Parathyroid adenoma (tissue), 2 donors: ENCODE measurements at regions not wholly inside any gene's neighbourhood (a gene's known extent, or its start where the extent isn't known, plus 50 kb on each side); places are given as distances from the start of the nearest gene placed in this dataset.
A peak's percentile ranks its signal among the peaks of the same experiment; 100 is the strongest.

Source experiments
- H2AFZ ChIP-seq: fragments of 300-600 bp; sonication (generic); one replicate; pipeline ENCODE4 v1.7.0; 2017; ENCODE audit warnings: antibody characterized with exemption, mild to moderate bottlenecking
- H3K27ac ChIP-seq: fragments of 300-600 bp; sonication (generic); one replicate; pipeline ENCODE4 v1.7.0; 2017
- H3K27me3 ChIP-seq: fragments of 300-600 bp; sonication (generic); one replicate; pipeline ENCODE4 v1.7.0; 2017; ENCODE audit warnings: low read length; ENCODE audit not compliant: control insufficient read depth, insufficient read depth
- H3K36me3 ChIP-seq: fragments of 300-600 bp; sonication (generic); one replicate; pipeline ENCODE4 v1.7.0; 2017; ENCODE audit warnings: low read length; ENCODE audit not compliant: control insufficient read depth, insufficient read depth
- H3K4me1 ChIP-seq: fragments of 300-600 bp; sonication (generic); one replicate; pipeline ENCODE4 v1.7.0; 2017; ENCODE audit warnings: control low read depth
- H3K4me2 ChIP-seq: fragments of 300-600 bp; sonication (generic); one replicate; pipeline ENCODE4 v1.7.0; 2017; ENCODE audit warnings: low read length
- H3K4me3 ChIP-seq: fragments of 300-600 bp; sonication (generic); one replicate; pipeline ENCODE4 v1.7.0; 2017; ENCODE audit warnings: low read depth, low read length
- H3K79me2 ChIP-seq: fragments of 300-600 bp; sonication (generic); one replicate; pipeline ENCODE4 v1.7.0; 2017; ENCODE audit warnings: control low read depth
- H3K9ac ChIP-seq: fragments of 300-600 bp; sonication (generic); one replicate; pipeline ENCODE4 v1.7.0; 2017; ENCODE audit warnings: mild to moderate bottlenecking
- H3K9me3 ChIP-seq: fragments of 300-600 bp; sonication (generic); one replicate; pipeline ENCODE4 v1.7.0; 2017; ENCODE audit warnings: low read length; ENCODE audit not compliant: control insufficient read depth
- CTCF ChIP-seq: fragments of 300-600 bp; sonication (generic); IDR thresholded peaks from one replicate; pipeline ENCODE4 v1.7.0; 2017; ENCODE audit warnings: antibody characterized with exemption, mild to moderate bottlenecking
- donor health status: primary hyperparathyroidism.

DNA sequence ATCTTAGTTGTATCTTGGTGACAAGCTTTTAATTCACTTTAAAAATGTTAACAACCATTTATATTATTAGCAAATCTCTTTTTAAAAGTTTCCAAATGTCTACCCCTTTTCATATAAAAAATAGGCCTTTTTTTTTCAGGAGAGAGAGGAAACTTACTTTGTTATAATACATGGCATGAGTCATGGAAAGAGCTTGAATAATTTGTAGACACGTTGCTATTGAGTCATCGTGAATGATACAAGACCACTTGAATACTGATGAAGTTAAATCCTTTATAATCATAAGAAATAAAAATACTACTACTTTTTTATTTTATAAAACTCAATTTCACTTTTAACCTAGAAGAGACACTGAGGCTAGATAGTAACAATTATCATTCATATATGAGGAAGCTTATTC lies 70.3 kb upstream of the BBX start:
- Histone ChIP-seq H3K79me2 (peaks cover 41% of the 10 kb centered on the region), H3K36me3 (no peaks in the 10 kb centered on the region), H3K4me1 (peaks cover 15% of the 10 kb centered on the region), H3K4me3 (no peak overlapping the region), H2AFZ (no peak overlapping the region), H3K9me3 (no peaks in the 10 kb centered on the region), H3K9ac (no peak overlapping the region), H3K27ac (no peak overlapping the region), H3K27me3 (no peaks in the 10 kb centered on the region), H3K4me2 (no peak overlapping the region)
- TF ChIP-seq CTCF = no peak

GRCh38 chr3:107453504-107453903 lies 69.3 kb upstream of the BBX start:
- Histone ChIP-seq H3K9me3 (no peaks in the 10 kb centered on the region), H3K36me3 (no peaks in the 10 kb centered on the region), H2AFZ (no peak overlapping the region), H3K27ac (no peak overlapping the region), H3K4me3 (no peak overlapping the region), H3K79me2 (peaks cover 51% of the 10 kb centered on the region), H3K27me3 (no peaks in the 10 kb centered on the region), H3K4me1 (peaks cover 18% of the 10 kb centered on the region), H3K4me2 (no peak overlapping the region), H3K9ac (no peak overlapping the region)
- no peak for TF ChIP-seq CTCF

DNA sequence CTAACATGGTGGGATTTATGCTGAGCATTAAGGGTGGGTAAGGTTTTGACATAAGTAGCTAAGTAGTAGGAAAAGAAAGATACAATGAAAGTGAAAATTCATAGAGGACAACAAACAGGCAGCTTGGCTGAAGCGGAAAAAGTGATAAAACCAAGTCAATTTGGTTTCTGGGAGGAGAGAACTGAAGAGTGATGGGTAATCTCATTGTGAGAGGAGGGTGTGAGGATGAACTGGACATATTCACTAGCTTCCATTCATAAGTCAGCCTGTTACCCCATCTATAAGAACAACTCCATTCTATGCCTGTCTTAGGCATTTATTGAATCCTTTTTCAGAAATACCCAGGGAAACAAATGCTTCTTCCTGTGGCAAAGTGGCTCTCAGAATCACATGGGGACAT lies 67.1 kb upstream of the BBX start:
- peaks cover 54% of the 10 kb centered on the region for H3K79me2 ChIP-seq
- no peak overlapping the region for H3K4me3 ChIP-seq
- H3K9ac ChIP-seq = no peak overlapping the region
- TF ChIP-seq CTCF = no peak
- no peaks in the 10 kb centered on the region for H3K9me3 ChIP-seq
- H3K4me1 ChIP-seq = peaks cover 25% of the 10 kb centered on the region
- H3K36me3 ChIP-seq = no peaks in the 10 kb centered on the region
- H3K27ac ChIP-seq = no peak overlapping the region
- no peaks in the 10 kb centered on the region for H3K27me3 ChIP-seq
- no peak overlapping the region for H2AFZ ChIP-seq
- H3K4me2 ChIP-seq = no peak overlapping the region

GRCh38 chr3:107456501-107456900 lies 66.3 kb upstream of the BBX start:
- Histone ChIP-seq H3K27me3 (no peaks in the 10 kb centered on the region), H3K4me3 (no peak overlapping the region)

More at GRCh38 chr3:107456501-107456900, 66.3 kb upstream of the BBX start:
- Histone ChIP-seq H3K27ac (peak overlapping the region; percentile 8), H3K4me1 (peaks cover 28% of the 10 kb centered on the region), H3K79me2 (peaks cover 54% of the 10 kb centered on the region), H2AFZ (no peak overlapping the region), H3K4me2 (peak overlapping the region; percentile 3), H3K9me3 (no peaks in the 10 kb centered on the region), H3K9ac (no peak overlapping the region), H3K36me3 (no peaks in the 10 kb centered on the region)
- no peak for TF ChIP-seq CTCF
